ENCODE measurements at regions not wholly inside any gene's neighbourhood (a gene's known extent, or its start where the extent isn't known, plus 50 kb on each side); places are given as distances from the start of the nearest gene placed in this dataset.

GRCh38 chr3:115498421-115498820, 124.9 kb upstream of the GAP43 start:
- Histone ChIP-seq H3K4me3 (ENCODE audit: low read depth, low read length) (no peak overlapping the region), H3K27me3 (ENCODE audit: control insufficient read depth, insufficient read depth, low read length) (no peaks in the 10 kb centered on the region), H3K36me3 (ENCODE audit: control insufficient read depth, insufficient read depth, low read length) (no peaks in the 10 kb centered on the region)
- DNase-seq (ENCODE audit: low read depth) (no peak), FAIRE-seq (no peak)
- TF ChIP-seq CTCF (IDR thresholded peaks at IDR 0.05; ENCODE audit: insufficient read depth, low read length, severe bottlenecking), result no peak

- H3K27me3 ChIP-seq (ENCODE audit: control insufficient read depth, insufficient read depth, low read length), result no peaks in the 10 kb centered on the region
- DNase-seq (ENCODE audit: low read depth) (no peak), FAIRE-seq (no peak)
- no peak overlapping the region for H3K4me3 ChIP-seq (ENCODE audit: low read depth, low read length)
- H3K36me3 ChIP-seq (ENCODE audit: control insufficient read depth, insufficient read depth, low read length), result no peaks in the 10 kb centered on the region
- TF ChIP-seq CTCF (IDR thresholded peaks at IDR 0.05; ENCODE audit: insufficient read depth, low read length, severe bottlenecking), result no peak
These were observed 124.4 kb upstream of the GAP43 start for GRCh38 chr3:115498898-115499297.

GRCh38 chr3:115499666-115500065, 123.6 kb upstream of the GAP43 start:
- no peaks in the 10 kb centered on the region for H3K36me3 ChIP-seq (ENCODE audit: control insufficient read depth, insufficient read depth, low read length)
- no peak for TF ChIP-seq CTCF (IDR thresholded peaks at IDR 0.05; ENCODE audit: insufficient read depth, low read length, severe bottlenecking)
- H3K4me3 ChIP-seq (ENCODE audit: low read depth, low read length), result no peak overlapping the region
- no peak for FAIRE-seq
- H3K27me3 ChIP-seq (ENCODE audit: control insufficient read depth, insufficient read depth, low read length), result no peaks in the 10 kb centered on the region
- no peak for DNase-seq (ENCODE audit: low read depth)

GRCh38 chr3:115500795-115501194, 122.5 kb upstream of the GAP43 start:
- DNase-seq (ENCODE audit: low read depth) (no peak), FAIRE-seq (no peak)
- TF ChIP-seq CTCF (IDR thresholded peaks at IDR 0.05; ENCODE audit: insufficient read depth, low read length, severe bottlenecking), result no peak

GRCh38 chr3:115502128-115502527, 121.2 kb upstream of the GAP43 start:
- FAIRE-seq (no peak), DNase-seq (ENCODE audit: low read depth) (no peak)
- H3K4me3 ChIP-seq (ENCODE audit: low read depth, low read length), result no peak overlapping the region
- no peaks in the 10 kb centered on the region for H3K27me3 ChIP-seq (ENCODE audit: control insufficient read depth, insufficient read depth, low read length)
- no peak for TF ChIP-seq CTCF (IDR thresholded peaks at IDR 0.05; ENCODE audit: insufficient read depth, low read length, severe bottlenecking)
- H3K36me3 ChIP-seq (ENCODE audit: control insufficient read depth, insufficient read depth, low read length), result no peaks in the 10 kb centered on the region

More at GRCh38 chr3:115500795-115501194, 122.5 kb upstream of the GAP43 start:
- Histone ChIP-seq H3K4me3 (ENCODE audit: low read depth, low read length) (no peak overlapping the region), H3K27me3 (ENCODE audit: control insufficient read depth, insufficient read depth, low read length) (no peaks in the 10 kb centered on the region), H3K36me3 (ENCODE audit: control insufficient read depth, insufficient read depth, low read length) (no peaks in the 10 kb centered on the region)

GRCh38 chr3:115503394-115503793, 119.9 kb upstream of the GAP43 start:
- Histone ChIP-seq H3K36me3 (ENCODE audit: control insufficient read depth, insufficient read depth, low read length) (no peaks in the 10 kb centered on the region), H3K4me3 (ENCODE audit: low read depth, low read length) (no peak overlapping the region), H3K27me3 (ENCODE audit: control insufficient read depth, insufficient read depth, low read length) (no peaks in the 10 kb centered on the region)
- TF ChIP-seq CTCF (IDR thresholded peaks at IDR 0.05; ENCODE audit: insufficient read depth, low read length, severe bottlenecking), result no peak
- FAIRE-seq (no peak), DNase-seq (ENCODE audit: low read depth) (no peak)

All from bronchial epithelial cell (primary cell).